Trophoblast cell (in vitro differentiated cells and primary cell): ENCODE measurements at regions not wholly inside any gene's neighbourhood (a gene's known extent, or its start where the extent isn't known, plus 50 kb on each side); places are given as distances from the start of the nearest gene placed in this dataset.

Source experiments
- DNase-seq, 2 donors: peaks; one replicate each; pipeline ENCODE4 v3.0.0-alpha.2; 2016
- H2AFZ ChIP-seq: 2 replicates; pipeline ENCODE4 v1.6.1; 2013; ENCODE audit warnings: low read length, moderate library complexity, mild to moderate bottlenecking; ENCODE audit not compliant: insufficient read depth, poor library complexity
- H2AK5ac ChIP-seq: 2 replicates; pipeline ENCODE4 v1.6.1; 2013; ENCODE audit warnings: mild to moderate bottlenecking, low read length
- H2BK120ac ChIP-seq: 2 replicates; pipeline ENCODE4 v1.6.1; 2013; ENCODE audit warnings: low read length, mild to moderate bottlenecking, moderate library complexity; ENCODE audit not compliant: insufficient read depth, poor library complexity
- H2BK12ac ChIP-seq: 2 replicates; pipeline ENCODE4 v1.6.1; 2013; ENCODE audit warnings: mild to moderate bottlenecking, low read length, moderate library complexity
- H2BK5ac ChIP-seq: 2 replicates; pipeline ENCODE4 v1.6.1; 2013; ENCODE audit warnings: low read length, low read depth, moderate library complexity, mild to moderate bottlenecking; ENCODE audit not compliant: poor library complexity
- H3K14ac ChIP-seq: 2 replicates; pipeline ENCODE4 v1.6.1; 2013; ENCODE audit warnings: mild to moderate bottlenecking, low read length
- H3K18ac ChIP-seq: 2 replicates; pipeline ENCODE4 v1.6.1; 2013; ENCODE audit warnings: mild to moderate bottlenecking, low read length
- H3K23ac ChIP-seq: 2 replicates; pipeline ENCODE4 v1.6.1; 2013; ENCODE audit warnings: low read length
- H3K27ac ChIP-seq: 2 replicates; pipeline ENCODE4 v1.5.1; 2013; ENCODE audit warnings: low read depth, mild to moderate bottlenecking, inconsistent platforms, low read length, moderate library complexity
- H3K27me3 ChIP-seq: 2 replicates; pipeline ENCODE4 v1.6.1; 2013; ENCODE audit warnings: inconsistent platforms, mild to moderate bottlenecking, low read length, moderate library complexity; ENCODE audit not compliant: insufficient read depth
- H3K36me3 ChIP-seq, 2 experiments: 1 replicate in 1 of 2; 2 replicates in 1 of 2; pipeline ENCODE4 v1.6.1; 2013; ENCODE audit warnings: low read length in 2 of 2, mild to moderate bottlenecking in 2 of 2, moderate library complexity in 1 of 2; ENCODE audit not compliant: insufficient read depth in 2 of 2, control insufficient read depth in 1 of 2
- H3K4ac ChIP-seq: 2 replicates; pipeline ENCODE4 v1.6.1; 2013; ENCODE audit warnings: low read depth, mild to moderate bottlenecking, low read length, moderate library complexity
- H3K4me1 ChIP-seq, 2 experiments: 1 replicate in 1 of 2; 2 replicates in 1 of 2; pipeline ENCODE4 v1.6.1; 2013; ENCODE audit warnings: low read length in 2 of 2, mild to moderate bottlenecking in 2 of 2, moderate library complexity in 1 of 2; ENCODE audit not compliant: insufficient read depth in 2 of 2, control insufficient read depth in 1 of 2
- H3K4me2 ChIP-seq: 2 replicates; pipeline ENCODE4 v1.6.1; 2013; ENCODE audit warnings: inconsistent platforms, mild to moderate bottlenecking, low read length, moderate library complexity
- H3K4me3 ChIP-seq: 2 replicates; pipeline ENCODE4 v1.5.1; 2013; ENCODE audit warnings: mild to moderate bottlenecking, low read depth, low read length, inconsistent platforms
- H3K79me1 ChIP-seq: one replicate; pipeline ENCODE4 v1.6.1; 2013; ENCODE audit warnings: low read length
- H3K79me2 ChIP-seq: 2 replicates; pipeline ENCODE4 v1.6.1; 2013; ENCODE audit warnings: low read length, mild to moderate bottlenecking; ENCODE audit not compliant: control insufficient read depth, insufficient read depth, poor library complexity
- H3K9ac ChIP-seq: 2 replicates; pipeline ENCODE4 v1.6.1; 2013; ENCODE audit warnings: mild to moderate bottlenecking, low read length
- H3K9me3 ChIP-seq: 2 replicates; pipeline ENCODE4 v1.6.1; 2013; ENCODE audit warnings: low read depth, mild to moderate bottlenecking, control low read depth, inconsistent platforms, low read length; ENCODE audit not compliant: insufficient read depth
- H4K12ac ChIP-seq: 2 replicates; pipeline ENCODE4 v1.6.1; 2013; ENCODE audit warnings: low read depth, mild to moderate bottlenecking, low read length, moderate library complexity
- H4K8ac ChIP-seq: 2 replicates; pipeline ENCODE4 v1.6.1; 2013; ENCODE audit warnings: low read depth, mild to moderate bottlenecking, low read length, moderate library complexity
- H4K91ac ChIP-seq: one replicate; pipeline ENCODE4 v1.6.1; 2013; ENCODE audit warnings: low read depth, mild to moderate bottlenecking, low read length, moderate library complexity
- WGBS: extraction: QIAGEN DNeasy Blood & Tissue Kit; methylation state at CpG from one replicate; pipeline ENCODE4 v1.1.7; 2013; ENCODE audit warnings: missing lambda C conversion rate; ENCODE audit not compliant: insufficient read length, insufficient coverage; ENCODE audit errors: extremely low coverage; 5-methylcytosine and 5-hydroxymethylcytosine counted together

GRCh38 chr5:89458332-89458656 lies 575.3 kb upstream of the MEF2C start:
- no CpG with 5 or more reads among the region's 1 CpG for WGBS

GRCh38 chr5:89457411-89458331 lies 574.7 kb upstream of the MEF2C start:
- Histone ChIP-seq H4K8ac (no peak overlapping the region), H3K9ac (no peak overlapping the region), H3K79me1 (no peaks in the 10 kb centered on the region), H3K4me3 (no peak overlapping the region), H4K12ac (no peak overlapping the region), H3K36me3 (no peaks in the 10 kb centered on the region), H3K27ac (no peak overlapping the region), H3K18ac (no peak overlapping the region), H3K14ac (no peak overlapping the region), H2BK12ac (no peak overlapping the region), H2AFZ (no peak overlapping the region), H4K91ac (no peak overlapping the region), H3K27me3 (no peaks in the 10 kb centered on the region), H3K23ac (no peak overlapping the region), H3K79me2 (no peaks in the 10 kb centered on the region), H2BK5ac (no peak overlapping the region), H3K4ac (no peak overlapping the region), H2AK5ac (no peak overlapping the region), H3K9me3 (no peaks in the 10 kb centered on the region), H3K4me2 (no peak overlapping the region), H3K4me1 (no peaks in the 10 kb centered on the region), H2BK120ac (no peak overlapping the region)
- DNase-seq: no peak
- no CpG with 5 or more reads among the region's 6 CpGs for WGBS

More at GRCh38 chr5:89458332-89458656, 575.3 kb upstream of the MEF2C start:
- no peak overlapping the region for H3K4me3 ChIP-seq
- no peak overlapping the region for H3K4me2 ChIP-seq
- H3K27me3 ChIP-seq: no peaks in the 10 kb centered on the region
- no peak overlapping the region for H2BK5ac ChIP-seq
- no peak overlapping the region for H3K14ac ChIP-seq
- no peak overlapping the region for H3K23ac ChIP-seq
- no peaks in the 10 kb centered on the region for H3K79me1 ChIP-seq
- no peak overlapping the region for H3K4ac ChIP-seq
- H3K27ac ChIP-seq: no peak overlapping the region
- H3K4me1 ChIP-seq: no peaks in the 10 kb centered on the region
- H4K8ac ChIP-seq: no peak overlapping the region
- H2AK5ac ChIP-seq: no peak overlapping the region
- no peaks in the 10 kb centered on the region for H3K9me3 ChIP-seq
- H2BK12ac ChIP-seq: no peak overlapping the region
- H4K91ac ChIP-seq: no peak overlapping the region
- no peak overlapping the region for H3K18ac ChIP-seq
- H3K36me3 ChIP-seq: no peaks in the 10 kb centered on the region
- H3K9ac ChIP-seq: no peak overlapping the region
- H4K12ac ChIP-seq: no peak overlapping the region
- no peak overlapping the region for H2AFZ ChIP-seq
- no peak overlapping the region for H2BK120ac ChIP-seq
- no peaks in the 10 kb centered on the region for H3K79me2 ChIP-seq
- DNase-seq: no peak

- H3K14ac ChIP-seq: no peak overlapping the region
- no peak overlapping the region for H2BK5ac ChIP-seq
- no peak overlapping the region for H3K23ac ChIP-seq
- H4K12ac ChIP-seq: no peak overlapping the region
- no peak overlapping the region for H4K8ac ChIP-seq
- no peaks in the 10 kb centered on the region for H3K9me3 ChIP-seq
- H2AFZ ChIP-seq: no peak overlapping the region
- no peak overlapping the region for H4K91ac ChIP-seq
- no peaks in the 10 kb centered on the region for H3K79me2 ChIP-seq
- no peak overlapping the region for H2BK12ac ChIP-seq
- no peak overlapping the region for H3K4me3 ChIP-seq
- no peak overlapping the region for H2AK5ac ChIP-seq
- no peaks in the 10 kb centered on the region for H3K36me3 ChIP-seq
- H3K27me3 ChIP-seq: no peaks in the 10 kb centered on the region
- H3K4me1 ChIP-seq: no peaks in the 10 kb centered on the region
- H3K4ac ChIP-seq: no peak overlapping the region
- no peak overlapping the region for H3K4me2 ChIP-seq
- no peak for DNase-seq
- H3K18ac ChIP-seq: no peak overlapping the region
- no CpG with 5 or more reads among the region's 4 CpGs for WGBS
- H3K79me1 ChIP-seq: no peaks in the 10 kb centered on the region
- no peak overlapping the region for H2BK120ac ChIP-seq
- H3K9ac ChIP-seq: no peak overlapping the region
- no peak overlapping the region for H3K27ac ChIP-seq
These were observed 569.1 kb upstream of the MEF2C start for GRCh38 chr5:89452081-89452480.

GRCh38 chr5:89451263-89451662 lies 568.3 kb upstream of the MEF2C start:
- Histone ChIP-seq H3K9ac (no peak overlapping the region), H4K8ac (no peak overlapping the region), H3K4ac (no peak overlapping the region), H3K79me1 (no peaks in the 10 kb centered on the region), H4K12ac (no peak overlapping the region), H3K27me3 (no peaks in the 10 kb centered on the region), H3K18ac (no peak overlapping the region), H3K4me2 (no peak overlapping the region), H3K79me2 (no peaks in the 10 kb centered on the region), H3K23ac (no peak overlapping the region), H2BK5ac (no peak overlapping the region), H3K14ac (no peak overlapping the region), H3K4me1 (no peaks in the 10 kb centered on the region), H3K9me3 (no peaks in the 10 kb centered on the region), H2AK5ac (no peak overlapping the region), H3K4me3 (no peak overlapping the region), H4K91ac (no peak overlapping the region), H2BK12ac (no peak overlapping the region), H2BK120ac (no peak overlapping the region), H3K27ac (no peak overlapping the region), H2AFZ (no peak overlapping the region), H3K36me3 (no peaks in the 10 kb centered on the region)
- DNase-seq: no peak
